Sigmoid colon (tissue), 6 donors: ENCODE measurements at regions not wholly inside any gene's neighbourhood (a gene's known extent, or its start where the extent isn't known, plus 50 kb on each side); places are given as distances from the start of the nearest gene placed in this dataset.
"Not testable (repeated sequence)": the region's sequence is repeated elsewhere in the genome, so short reads cannot be mapped to it uniquely, and the experiment has no call there.

Experiments
- DNase-seq: peaks from one replicate; pipeline ENCODE4 v3.0.0-alpha.2; 2019
- H3K27ac ChIP-seq, 4 donors: fragments of 200-600 bp; sonication (generic); one replicate each; pipeline ENCODE4 v1.5.1; 2016 to 2019; ENCODE audit warnings: mild to moderate bottlenecking in 1 of 4
- H3K27me3 ChIP-seq, 3 donors: fragments of 200-600 bp; sonication (generic); one replicate each; pipeline ENCODE4 v1.5.1; 2019; ENCODE audit warnings: mild to moderate bottlenecking in 1 of 3
- H3K36me3 ChIP-seq, 4 donors: fragments of 200-600 bp; sonication (generic); one replicate each; pipeline ENCODE4 v1.5.1; 2016 to 2019
- H3K4me1 ChIP-seq, 4 donors: fragments of 200-600 bp; sonication (generic); one replicate each; pipeline ENCODE4 v1.5.1; 2017 to 2019
- H3K4me3 ChIP-seq, 4 donors: fragments of 200-600 bp; sonication (generic); one replicate each; pipeline ENCODE4 v1.5.1; 2017 to 2019; ENCODE audit warnings: mild to moderate bottlenecking in 2 of 4, moderate library complexity in 1 of 4
- H3K9me3 ChIP-seq, 4 donors: fragments of 200-600 bp in 3 of 4; sonication (generic) in 3 of 4; one replicate each; pipeline versions ENCODE4 v1.5.1 to v1.6.1; 2013 to 2019
- EP300 ChIP-seq, 4 donors: sonication (generic); formaldehyde crosslinking; IDR thresholded peaks; one replicate each; pipeline ENCODE4 v1.6.1; 2017; ENCODE audit warnings: antibody characterized with exemption in 4 of 4
- POLR2A ChIP-seq, 2 donors: fragments of 450-650 bp; IDR thresholded peaks; one replicate each; pipeline ENCODE4 v1.6.1; 2016; ENCODE audit warnings: antibody characterized with exemption in 2 of 2, mild to moderate bottlenecking in 2 of 2, moderate library complexity in 2 of 2
- POLR2AphosphoS5 ChIP-seq, 4 donors: sonication (generic); formaldehyde crosslinking; IDR thresholded peaks; one replicate each; pipeline ENCODE4 v1.6.1; 2017; ENCODE audit warnings: antibody characterized with exemption in 4 of 4
- WGBS, 2 donors: extraction: QIAGEN DNeasy Blood & Tissue Kit; methylation state at CpG; one replicate each; pipeline ENCODE4 v1.1.7; 2013; 5-methylcytosine and 5-hydroxymethylcytosine counted together
- intact Hi-C: fragments of 100-400 bp; cut with DNase I; formaldehyde crosslinking; loops from one replicate; pipeline ENCODE4 v1.15.1; 2023
- TF ChIP-seq, protein P1 (sequence below), 4 experiments: fragments of 450-650 bp in 3 of 4; fragments of 200-600 bp in 1 of 4; IDR thresholded peaks; one replicate each; pipeline ENCODE4 v1.5.1; 2016 to 2019; ENCODE audit warnings: antibody characterized with exemption in 4 of 4, mild to moderate bottlenecking in 3 of 4, moderate library complexity in 2 of 4
- donor health status: healthy with polysubstance abuse.
- donor health status: healthy.

DNA sequence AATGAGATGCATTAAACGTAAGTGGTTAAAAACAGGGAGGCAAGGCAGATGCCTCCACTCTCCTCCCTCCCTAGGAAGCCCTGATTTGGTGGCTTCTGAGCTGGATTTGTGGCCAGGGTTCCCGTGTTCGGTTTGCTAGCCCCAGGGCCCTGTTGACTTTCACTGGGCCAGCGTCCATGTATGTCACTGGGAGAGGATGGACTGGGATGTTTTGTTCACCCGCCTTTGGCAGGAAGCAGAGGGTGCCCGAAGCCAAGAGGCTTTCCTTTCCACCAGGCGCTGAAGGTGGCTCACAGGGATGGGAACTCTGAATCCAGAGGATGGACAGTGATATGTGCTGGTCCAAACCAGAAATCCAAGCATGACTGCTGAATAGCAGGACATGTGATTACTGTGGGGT is 146.6 kb downstream of the CSNK2A3 start:
- Histone ChIP-seq H3K9me3 (peaks cover 0 to 5% (median 1%) of the 10 kb centered on the region in 4 donors), H3K27ac (no peak overlapping the region), H3K4me1 (peaks cover 0 to 12% (median 3%) of the 10 kb centered on the region in 4 donors), H3K27me3 (no peaks in the 10 kb centered on the region), H3K36me3 (no peaks in the 10 kb centered on the region), H3K4me3 (no peak overlapping the region)
- intact Hi-C loops = no loop called here
- TF ChIP-seq POLR2AphosphoS5 (IDR thresholded peaks at IDR 0.05) = no peak
- TF ChIP-seq POLR2A (IDR thresholded peaks at IDR 0.05) = no peak
- TF ChIP-seq, protein P1, sequence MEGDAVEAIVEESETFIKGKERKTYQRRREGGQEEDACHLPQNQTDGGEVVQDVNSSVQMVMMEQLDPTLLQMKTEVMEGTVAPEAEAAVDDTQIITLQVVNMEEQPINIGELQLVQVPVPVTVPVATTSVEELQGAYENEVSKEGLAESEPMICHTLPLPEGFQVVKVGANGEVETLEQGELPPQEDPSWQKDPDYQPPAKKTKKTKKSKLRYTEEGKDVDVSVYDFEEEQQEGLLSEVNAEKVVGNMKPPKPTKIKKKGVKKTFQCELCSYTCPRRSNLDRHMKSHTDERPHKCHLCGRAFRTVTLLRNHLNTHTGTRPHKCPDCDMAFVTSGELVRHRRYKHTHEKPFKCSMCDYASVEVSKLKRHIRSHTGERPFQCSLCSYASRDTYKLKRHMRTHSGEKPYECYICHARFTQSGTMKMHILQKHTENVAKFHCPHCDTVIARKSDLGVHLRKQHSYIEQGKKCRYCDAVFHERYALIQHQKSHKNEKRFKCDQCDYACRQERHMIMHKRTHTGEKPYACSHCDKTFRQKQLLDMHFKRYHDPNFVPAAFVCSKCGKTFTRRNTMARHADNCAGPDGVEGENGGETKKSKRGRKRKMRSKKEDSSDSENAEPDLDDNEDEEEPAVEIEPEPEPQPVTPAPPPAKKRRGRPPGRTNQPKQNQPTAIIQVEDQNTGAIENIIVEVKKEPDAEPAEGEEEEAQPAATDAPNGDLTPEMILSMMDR (IDR thresholded peaks at IDR 0.05) = no peak
- no peak for TF ChIP-seq EP300 (IDR thresholded peaks at IDR 0.05)
- 87 to 90% methylated on average over 7 of the region's 7 CpGs for WGBS, 2 donors
- no peak for DNase-seq

- peaks cover 0 to 5% (median 1%) of the 10 kb centered on the region in 4 donors for H3K9me3 ChIP-seq
- intact Hi-C loops = no loop called here
- peaks cover 0 to 5% (median 0%) of the 10 kb centered on the region in 4 donors for H3K4me1 ChIP-seq
- DNase-seq = no peak
- no peak overlapping the region for H3K4me3 ChIP-seq
- TF ChIP-seq POLR2A (IDR thresholded peaks at IDR 0.05) (no peak), POLR2AphosphoS5 (IDR thresholded peaks at IDR 0.05) (no peak), EP300 (IDR thresholded peaks at IDR 0.05) (no peak)
- TF ChIP-seq, protein P1 (IDR thresholded peaks at IDR 0.05) = no peak
- H3K27ac ChIP-seq = no peak overlapping the region
- no peaks in the 10 kb centered on the region for H3K27me3 ChIP-seq
- WGBS, 2 donors = 85 to 88% methylated on average over 2 of the region's 2 CpGs
- H3K36me3 ChIP-seq = no peaks in the 10 kb centered on the region
These were observed 150.2 kb downstream of the CSNK2A3 start for GRCh38 chr11:11202885-11203284.

- H3K4me3 ChIP-seq, H3K36me3 ChIP-seq, H3K9me3 ChIP-seq, DNase-seq, intact Hi-C loops, H3K27me3 ChIP-seq, H3K4me1 ChIP-seq, H3K27ac ChIP-seq: not testable (repeated sequence)
- 81 to 84% methylated on average over 4 of the region's 4 CpGs for WGBS, 2 donors
These were observed 151.7 kb downstream of the CSNK2A3 start for GRCh38 chr11:11201302-11201701.

DNA sequence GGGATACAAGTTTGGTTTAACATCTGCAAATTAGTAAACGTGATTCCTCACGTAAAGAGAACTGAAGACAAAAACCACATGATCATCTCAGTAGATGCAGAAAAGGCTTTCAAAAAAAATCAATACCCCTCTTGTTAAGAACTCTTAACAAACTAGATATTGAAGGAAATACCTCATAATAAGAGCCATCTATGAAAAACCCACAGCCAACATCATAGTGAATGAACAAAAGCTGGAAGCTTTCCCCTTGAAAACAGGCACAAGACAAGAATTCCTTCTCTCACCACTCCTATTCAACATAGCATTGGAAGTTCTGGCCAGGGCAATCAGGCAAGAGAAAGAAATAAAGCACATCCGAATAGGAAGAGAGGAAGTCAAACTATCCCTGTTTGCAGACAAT is 160.5 kb downstream of the CSNK2A3 start:
- H3K27ac ChIP-seq = no peak overlapping the region
- WGBS, 2 donors = 80% methylated on average over 3 of the region's 3 CpGs
- intact Hi-C loops = no loop called here
- H3K36me3 ChIP-seq = no peaks in the 10 kb centered on the region
- H3K4me3 ChIP-seq = no peak overlapping the region
- H3K27me3 ChIP-seq = no peaks in the 10 kb centered on the region
- TF ChIP-seq, protein P1 (IDR thresholded peaks at IDR 0.05) = no peak
- peaks cover 0 to 3% (median 0%) of the 10 kb centered on the region in 4 donors for H3K9me3 ChIP-seq
- no peak for DNase-seq
- H3K4me1 ChIP-seq = peaks cover 0 to 15% (median 9%) of the 10 kb centered on the region in 4 donors

- peak overlapping the region in 2 of 4 donors; percentile 12 to 27 for H3K27ac ChIP-seq
- no peak for DNase-seq
- no peaks in the 10 kb centered on the region for H3K36me3 ChIP-seq
- TF ChIP-seq, protein P1 (IDR thresholded peaks at IDR 0.05) = no peak
- no peak for TF ChIP-seq POLR2A (IDR thresholded peaks at IDR 0.05)
- no peak for TF ChIP-seq EP300 (IDR thresholded peaks at IDR 0.05)
- no peak for TF ChIP-seq POLR2AphosphoS5 (IDR thresholded peaks at IDR 0.05)
- H3K27me3 ChIP-seq = no peaks in the 10 kb centered on the region
- H3K9me3 ChIP-seq = peaks cover 0 to 3% (median 0%) of the 10 kb centered on the region in 4 donors
- no peak overlapping the region for H3K4me3 ChIP-seq
- peaks cover 0 to 15% (median 9%) of the 10 kb centered on the region in 4 donors for H3K4me1 ChIP-seq
- WGBS, 2 donors = 73 to 84% methylated on average over 3 of the region's 3 CpGs
- intact Hi-C loops = loop anchor here (1.0 kb wide), 1 partner anchor 16 kb away; no protein-coding TSS in a partner anchor
These were observed 163.5 kb downstream of the CSNK2A3 start for GRCh38 chr11:11189506-11189905.
